SIG-M5 treated with dmso at 0.1 percent for 504 hours (cell line): ENCODE measurements at regions not wholly inside any gene's neighbourhood (a gene's known extent, or its start where the extent isn't known, plus 50 kb on each side); places are given as distances from the start of the nearest gene placed in this dataset.

ENCODE experiments used
- DNase-seq: peaks from one replicate; lab custom pipeline; 2025; ENCODE audit not compliant: unreplicated experiment; lab: John Stamatoyannopoulos, UW

DNA sequence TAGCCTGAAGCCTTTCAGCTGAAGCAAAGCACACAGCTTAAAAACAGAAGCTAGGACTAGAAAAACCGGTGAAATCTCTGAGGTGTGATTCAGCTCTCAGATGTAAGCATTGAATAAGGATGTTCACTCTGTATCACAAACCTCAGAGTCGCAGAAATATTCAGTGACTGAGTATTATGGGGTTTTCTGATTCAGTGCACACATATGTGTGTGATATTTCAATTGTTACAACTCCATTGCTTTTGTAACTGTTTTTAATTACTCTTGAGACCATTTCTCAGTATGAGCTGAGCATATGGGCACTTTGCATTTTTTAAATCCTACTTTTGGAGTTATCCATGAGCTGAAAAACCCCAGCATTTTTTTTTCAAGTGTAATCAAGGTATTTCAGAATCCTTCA, 868.8 kb downstream of the NTRK3 start:
- DNase-seq = no peak

DNA sequence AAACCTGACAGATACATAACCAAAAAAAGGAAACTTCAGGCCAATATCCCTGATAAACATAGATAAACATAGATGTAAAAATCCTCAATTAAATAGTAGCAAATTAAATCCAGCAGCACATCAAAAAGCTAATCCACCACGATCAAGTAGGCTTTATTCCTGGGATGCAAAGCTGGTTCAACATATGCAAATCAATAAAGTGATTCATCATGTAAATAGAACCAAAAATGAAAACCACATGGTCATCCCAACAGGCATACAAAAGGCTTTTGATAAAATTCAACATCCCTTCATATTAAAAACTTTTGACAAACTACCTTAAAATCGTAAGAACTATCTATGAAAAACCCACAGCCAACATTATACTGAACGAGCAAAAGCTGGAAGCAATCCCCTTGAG, 882.2 kb downstream of the NTRK3 start:
- no peak for DNase-seq

DNA sequence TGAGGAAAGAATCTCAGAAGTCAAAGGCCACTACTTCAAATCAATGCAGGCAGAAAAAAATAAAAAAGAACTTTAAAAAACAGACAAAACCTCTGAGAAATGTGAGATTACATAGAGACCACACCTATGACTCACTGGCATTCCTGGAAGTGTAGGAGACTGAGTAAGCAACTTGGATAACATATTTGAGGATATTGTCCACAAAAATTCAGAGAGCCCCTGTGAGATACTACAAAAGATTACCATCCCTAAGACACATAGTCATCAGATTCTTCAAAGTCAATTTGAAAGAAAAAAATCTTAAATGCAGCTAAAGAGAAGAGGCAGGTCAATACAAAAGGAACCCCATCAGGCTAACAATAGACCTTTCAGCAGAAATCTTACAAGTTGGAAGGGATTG, 887.3 kb downstream of the NTRK3 start:
- no peak for DNase-seq

DNA sequence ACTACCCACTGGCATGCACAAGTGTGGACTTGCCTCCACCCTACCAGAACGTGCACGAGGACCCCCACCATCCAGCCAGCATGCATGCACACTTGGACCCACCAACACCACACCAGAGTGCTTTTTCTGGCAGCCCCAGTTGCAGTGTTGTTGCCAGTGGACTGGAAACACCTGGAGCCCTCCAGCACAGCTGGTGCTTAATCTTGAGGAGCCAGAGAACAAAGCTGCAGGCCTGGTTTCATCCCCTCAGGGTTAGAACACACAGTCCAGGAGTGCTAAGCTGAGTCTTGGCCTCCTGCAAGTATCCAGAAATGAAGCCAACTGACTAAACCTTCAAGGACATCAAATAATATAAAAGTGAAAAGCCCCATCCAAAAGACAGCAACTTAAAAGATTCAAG, 888.0 kb downstream of the NTRK3 start:
- DNase-seq = no peak

DNA sequence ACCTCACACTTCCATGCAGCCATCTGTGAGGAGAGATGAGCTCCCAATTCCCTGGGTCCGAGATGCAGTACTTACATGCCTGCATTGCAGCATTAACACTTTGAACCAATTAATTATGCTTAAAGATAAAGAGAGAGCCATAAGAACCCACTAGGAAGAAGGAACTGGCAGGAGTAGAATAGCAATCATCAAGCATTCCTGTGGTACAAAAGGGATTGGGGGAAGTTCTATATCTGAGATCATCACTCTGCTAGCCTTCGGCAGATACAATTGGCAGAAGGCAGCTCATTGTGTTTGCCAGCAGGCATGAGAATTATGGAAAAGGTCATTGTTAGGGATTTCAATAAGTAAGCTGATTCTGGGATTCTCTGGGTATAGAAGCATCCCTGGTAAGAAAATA, 891.4 kb downstream of the NTRK3 start:
- no peak for DNase-seq

DNA sequence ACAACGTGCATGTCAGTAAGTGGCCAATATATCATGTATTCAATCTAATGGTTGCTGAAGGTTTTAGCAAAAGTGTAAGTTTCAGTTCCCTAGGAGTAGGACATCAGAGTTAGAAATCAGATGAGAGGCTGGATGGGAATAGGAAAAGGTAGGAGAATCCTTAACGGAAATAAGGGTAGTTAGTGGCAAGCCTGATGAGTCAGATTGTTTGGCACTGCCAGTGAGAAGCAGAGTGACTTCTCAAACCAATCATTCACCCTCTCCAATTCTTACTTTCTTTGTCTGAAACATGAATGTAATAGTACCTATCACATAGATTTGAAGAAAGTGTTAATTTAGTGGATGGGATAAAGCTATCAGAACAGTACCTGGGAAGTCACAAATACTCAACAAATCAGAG, 894.0 kb downstream of the NTRK3 start:
- DNase-seq = no peak

DNA sequence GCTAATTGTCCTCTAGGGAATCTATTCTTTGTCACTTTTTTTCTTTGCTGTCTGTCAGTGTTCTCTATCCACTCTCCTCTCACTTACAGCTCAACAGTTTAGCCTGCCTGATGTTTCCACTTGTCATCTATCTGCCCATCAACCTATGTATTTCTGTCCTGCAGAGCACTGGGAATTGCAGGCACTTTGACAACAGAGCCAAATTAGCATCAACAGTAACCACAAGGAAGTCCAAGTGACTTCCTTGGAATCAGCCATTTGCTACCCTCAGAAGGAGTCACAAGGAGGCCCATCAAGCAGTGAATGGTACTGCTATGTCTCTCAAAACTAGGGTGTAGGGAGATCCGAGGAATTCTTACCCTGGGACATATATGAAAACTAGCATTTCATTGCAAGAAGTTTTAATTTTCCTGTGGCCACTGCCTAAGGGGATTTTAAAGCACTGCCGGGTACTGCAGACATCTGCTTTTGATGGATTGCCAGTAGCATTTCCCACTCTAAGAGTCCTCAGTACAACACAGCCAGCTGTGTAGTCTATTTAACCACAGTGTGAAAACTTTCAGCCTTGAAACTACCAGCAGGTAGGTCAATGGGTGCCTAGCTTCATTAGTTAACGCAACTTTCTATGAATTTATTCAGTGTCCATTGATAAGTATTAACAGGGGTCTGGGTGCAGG, 898.8 kb downstream of the NTRK3 start:
- no peak for DNase-seq

DNA sequence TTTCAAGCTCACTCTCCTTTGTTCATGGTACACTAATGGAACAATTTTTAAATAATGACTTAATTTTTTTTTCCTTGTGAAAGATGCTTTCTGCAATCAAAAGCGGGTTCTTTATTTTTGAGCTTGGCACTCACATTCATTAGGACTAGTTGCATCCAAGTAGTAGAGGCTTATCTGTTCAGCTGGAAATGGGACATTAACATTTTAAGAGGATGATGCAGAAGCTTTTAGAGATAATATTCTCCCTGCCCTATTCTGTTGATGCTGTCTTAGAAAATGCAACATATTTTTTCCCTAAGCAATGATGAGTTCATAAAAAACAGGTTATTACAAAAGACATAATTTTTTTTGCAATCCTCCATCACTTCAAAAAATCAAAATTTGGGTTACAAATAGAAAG, 900.6 kb downstream of the NTRK3 start:
- no peak for DNase-seq

DNA sequence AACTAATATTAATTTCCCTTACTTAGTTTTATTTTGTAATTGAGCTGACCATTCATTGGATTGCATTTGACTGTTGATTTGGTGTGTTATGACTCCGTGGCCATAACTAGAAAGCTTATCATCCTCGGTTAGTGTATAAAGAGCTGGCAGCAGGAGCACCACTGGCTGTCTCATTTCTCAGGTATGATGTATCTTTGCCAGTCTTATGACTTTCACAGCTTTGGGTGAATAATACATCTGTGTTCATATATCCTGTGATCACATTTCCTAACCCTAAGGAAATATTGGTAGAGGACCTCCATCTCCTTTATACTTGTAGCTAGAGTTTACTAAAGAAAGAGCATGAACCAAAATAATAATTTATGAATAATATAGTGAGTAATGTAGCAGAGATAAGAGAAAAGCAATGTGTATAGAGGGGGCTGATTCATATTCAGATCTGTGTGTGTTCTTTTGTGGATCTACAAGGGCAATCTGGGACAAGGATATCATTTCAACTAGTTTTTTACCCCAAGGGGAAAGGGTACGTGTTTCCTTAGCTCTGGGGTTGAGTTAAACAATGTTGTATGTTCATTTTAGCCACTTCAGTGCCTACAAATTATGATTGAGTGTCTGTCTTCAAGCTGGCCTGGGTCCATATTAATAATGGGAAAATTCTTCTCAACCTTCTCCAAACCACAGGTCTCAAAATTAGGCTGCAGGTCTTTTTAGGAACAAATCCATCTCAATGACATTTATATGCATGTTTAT, 901.7 kb downstream of the NTRK3 start:
- no peak for DNase-seq

DNA sequence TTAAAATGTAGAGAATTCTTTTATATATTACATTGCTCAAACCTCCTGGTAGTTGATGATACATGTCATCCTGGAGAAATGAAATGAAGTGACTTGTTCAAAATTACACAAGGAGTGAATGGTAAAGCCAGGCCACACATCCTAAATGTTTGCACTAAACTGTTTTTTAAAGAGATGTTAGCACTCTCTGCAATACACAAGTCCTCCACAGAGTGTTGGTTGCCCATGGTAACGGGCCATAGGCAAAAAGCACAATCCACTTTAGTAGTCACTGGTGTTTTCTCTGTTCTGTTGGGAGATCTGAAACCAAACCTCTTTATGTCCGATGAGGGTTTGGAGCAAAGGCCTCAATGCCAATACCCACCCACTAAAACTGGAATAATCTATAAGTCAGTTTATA, 907.4 kb downstream of the NTRK3 start:
- no peak for DNase-seq

DNA sequence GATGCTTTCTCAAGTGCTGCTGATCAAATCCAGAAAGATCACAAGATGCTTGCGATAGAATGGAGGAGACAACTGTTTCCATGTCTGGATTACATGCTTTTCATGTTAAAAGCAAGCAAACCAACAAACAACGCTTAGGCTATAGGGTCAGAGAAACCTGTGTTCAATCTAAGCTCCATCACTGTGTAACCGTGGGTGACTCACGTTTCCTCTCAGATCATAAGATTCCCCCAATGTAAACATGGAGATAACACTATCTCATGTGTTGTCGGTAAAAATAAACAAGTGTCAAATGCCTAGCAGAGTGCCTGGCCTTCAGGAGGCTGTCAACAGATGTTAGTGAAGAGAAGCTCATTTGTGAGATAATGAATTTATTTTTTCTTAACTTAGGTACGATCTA, 907.8 kb downstream of the NTRK3 start:
- no peak for DNase-seq

DNA sequence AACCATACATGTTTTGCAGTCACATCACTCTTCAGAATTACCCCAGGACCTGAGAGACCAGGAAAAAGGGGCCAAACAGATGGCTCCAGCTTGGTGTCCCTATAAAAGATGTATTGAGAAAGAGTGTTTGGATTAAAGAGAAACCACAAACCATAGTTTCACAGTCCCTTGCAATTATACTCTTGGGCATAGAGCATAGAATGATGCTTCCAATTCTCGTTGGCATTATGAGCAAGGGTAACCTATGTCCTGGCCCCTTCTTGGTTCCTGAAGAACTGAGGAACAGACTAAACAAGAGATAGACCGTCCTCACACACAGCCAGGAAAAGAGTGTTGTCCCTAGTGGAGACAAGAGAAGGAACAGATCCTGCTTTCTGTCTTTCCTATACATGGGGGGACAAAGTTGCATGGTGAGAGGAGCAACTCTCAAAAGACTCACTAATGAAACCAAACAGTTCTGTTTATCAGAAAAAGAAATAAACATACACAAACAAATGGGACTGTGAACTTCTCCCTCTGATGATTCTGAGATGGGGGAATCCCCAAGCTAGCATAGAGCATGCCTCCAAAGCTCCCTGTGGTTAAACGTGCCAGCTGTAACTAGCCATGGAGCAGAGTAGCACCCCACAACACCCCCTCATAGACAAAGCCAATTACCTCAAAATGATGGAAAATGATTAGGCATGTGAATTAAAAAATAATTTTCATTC, 908.6 kb downstream of the NTRK3 start:
- no peak for DNase-seq

DNA sequence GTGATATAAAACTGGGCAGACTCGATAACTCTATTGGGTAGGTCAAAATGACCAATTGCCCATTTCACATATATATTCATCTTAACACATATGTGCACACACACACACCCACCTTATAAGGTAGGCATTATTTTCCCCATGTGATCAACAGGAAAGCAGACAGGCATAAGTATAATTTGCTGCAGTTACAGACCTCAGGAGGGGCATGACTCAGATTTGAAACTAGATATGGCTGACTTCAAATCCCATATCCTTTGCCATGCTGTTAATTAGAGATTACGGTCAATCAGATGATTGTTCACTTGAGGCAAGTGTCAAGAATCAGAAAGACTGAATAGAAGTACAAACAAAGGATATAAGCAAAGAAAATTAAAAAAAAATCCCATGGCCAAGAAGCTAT, 910.6 kb downstream of the NTRK3 start:
- no peak for DNase-seq

DNA sequence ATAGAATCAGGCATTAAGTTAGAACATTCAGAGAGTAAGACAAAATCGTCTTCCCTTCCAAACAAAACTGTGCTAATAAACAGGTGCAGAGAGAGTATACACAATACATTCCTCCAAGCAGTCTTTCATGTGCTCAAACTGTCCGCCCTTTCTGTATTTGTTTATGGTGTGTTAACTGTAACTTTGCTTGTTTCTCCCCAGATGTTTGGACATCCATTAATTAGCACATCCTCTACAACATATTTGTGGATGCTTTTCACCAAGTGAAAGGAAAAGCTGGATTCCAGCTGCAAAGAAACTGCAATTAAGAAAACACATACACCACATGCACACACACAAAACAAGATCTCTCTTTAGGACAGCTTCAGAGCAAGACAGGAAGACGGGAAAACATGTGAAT, 912.6 kb downstream of the NTRK3 start:
- no peak for DNase-seq

DNA sequence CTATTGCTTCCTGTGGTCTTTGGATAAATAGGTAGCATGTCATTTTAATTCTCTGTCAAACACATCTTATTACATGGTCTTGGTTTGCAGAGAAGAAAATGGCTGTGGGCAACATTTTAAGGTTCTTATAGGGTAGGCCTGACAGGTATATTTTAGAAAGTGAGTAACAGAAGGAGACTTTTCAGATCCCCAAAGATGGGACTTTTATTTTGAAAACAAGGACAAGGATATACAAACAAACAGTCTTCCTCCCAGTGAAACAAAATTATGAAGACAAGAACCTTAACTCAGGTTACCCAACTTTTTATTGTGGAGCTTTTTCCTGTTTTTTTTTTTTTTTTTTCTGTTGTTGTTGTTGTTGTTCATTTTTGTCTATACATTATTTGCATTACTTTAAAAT, 916.2 kb downstream of the NTRK3 start:
- no peak for DNase-seq

DNA sequence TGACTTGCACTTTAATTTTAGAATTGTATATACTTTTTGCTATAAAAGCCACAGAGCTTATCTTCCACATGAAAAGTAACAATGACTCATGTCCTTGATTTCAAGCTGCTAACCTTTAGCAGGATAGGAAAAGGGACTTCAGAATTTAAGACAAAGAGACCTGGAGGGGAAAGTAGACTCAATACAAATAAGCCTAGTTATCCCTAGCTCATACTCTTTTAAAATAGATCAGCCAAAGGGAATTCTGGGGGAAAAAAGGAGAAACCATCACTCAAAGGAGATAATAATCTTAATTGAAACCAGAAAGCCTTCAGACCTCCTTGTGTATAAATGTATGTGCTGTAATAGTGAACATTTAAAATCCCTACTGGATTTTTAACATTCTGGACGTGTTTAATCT, 930.3 kb downstream of the NTRK3 start:
- no peak for DNase-seq

DNA sequence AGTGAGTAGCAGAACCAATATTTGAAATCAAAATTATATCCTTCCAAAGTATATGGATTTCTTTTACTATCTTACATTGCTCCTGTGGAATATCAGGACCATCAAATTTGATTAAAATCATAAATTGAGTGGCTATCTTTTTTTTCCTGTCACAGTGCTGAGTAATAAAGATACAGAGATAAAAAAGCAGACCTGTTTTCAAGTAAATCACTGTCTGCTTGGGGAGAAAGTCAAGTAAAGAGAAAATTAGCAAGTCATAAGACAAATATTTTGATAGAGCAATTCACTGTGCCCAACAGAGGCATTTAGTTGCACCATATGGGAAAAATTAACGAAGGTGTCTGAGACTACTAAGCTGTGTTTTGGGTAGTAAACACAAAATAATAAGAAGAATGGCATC, 933.7 kb downstream of the NTRK3 start:
- DNase-seq = no peak

DNA sequence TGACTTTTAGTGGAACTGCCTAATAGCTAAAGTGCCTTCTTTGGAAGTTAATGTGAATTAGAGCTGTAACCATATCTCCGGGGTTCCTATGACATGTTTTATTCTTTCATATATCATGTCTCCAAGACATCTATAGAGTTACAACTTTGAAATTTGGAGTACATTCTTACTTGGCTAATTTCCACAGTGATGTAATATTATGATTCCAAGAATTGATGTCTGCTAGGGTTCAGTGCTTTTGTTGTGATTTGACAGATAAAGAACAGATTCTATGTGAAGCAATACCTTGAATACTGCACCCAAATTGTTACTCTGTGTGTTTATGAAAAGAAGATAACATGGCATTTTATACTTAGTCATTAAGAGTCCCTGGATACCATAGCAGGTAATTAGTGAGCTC, 934.3 kb downstream of the NTRK3 start:
- no peak for DNase-seq

DNA sequence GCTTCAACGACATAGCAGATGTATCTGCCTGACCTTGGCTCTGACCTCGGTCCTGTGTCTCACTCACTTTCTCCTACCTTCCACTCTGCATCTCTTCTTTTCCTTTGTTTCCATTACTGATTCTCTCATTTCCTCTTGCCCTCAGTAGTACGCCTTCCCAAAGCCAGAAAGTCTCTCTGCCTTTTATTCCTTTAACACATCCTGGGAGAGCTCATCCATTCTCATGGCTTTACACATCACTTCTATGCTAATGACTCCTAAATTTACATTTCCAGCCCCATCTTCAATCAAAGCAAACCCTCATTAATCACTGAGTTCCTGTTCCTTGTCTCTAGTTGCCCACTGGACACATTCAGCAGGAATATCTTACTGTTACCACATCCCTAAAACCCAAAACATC, 938.6 kb downstream of the NTRK3 start:
- no peak for DNase-seq

DNA sequence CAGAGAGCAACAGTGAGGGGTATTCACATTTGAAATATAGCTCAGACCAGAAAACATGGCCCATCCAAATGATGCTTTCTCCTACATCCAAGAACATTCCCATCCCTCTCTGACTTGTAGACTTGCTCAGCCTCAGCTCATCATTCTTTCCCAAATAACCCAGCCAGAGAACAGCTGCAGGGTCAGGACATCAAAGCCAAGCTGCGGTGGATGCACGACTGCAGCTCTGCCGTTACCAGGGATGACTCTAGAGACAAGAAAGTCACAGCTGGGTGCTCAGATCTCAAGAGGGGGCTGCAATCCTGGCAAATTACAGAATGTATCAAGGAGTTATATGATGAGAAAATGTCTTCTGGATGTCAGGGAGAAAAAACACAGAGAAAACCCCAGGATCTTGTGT, 944.3 kb downstream of the NTRK3 start:
- DNase-seq = no peak

DNA sequence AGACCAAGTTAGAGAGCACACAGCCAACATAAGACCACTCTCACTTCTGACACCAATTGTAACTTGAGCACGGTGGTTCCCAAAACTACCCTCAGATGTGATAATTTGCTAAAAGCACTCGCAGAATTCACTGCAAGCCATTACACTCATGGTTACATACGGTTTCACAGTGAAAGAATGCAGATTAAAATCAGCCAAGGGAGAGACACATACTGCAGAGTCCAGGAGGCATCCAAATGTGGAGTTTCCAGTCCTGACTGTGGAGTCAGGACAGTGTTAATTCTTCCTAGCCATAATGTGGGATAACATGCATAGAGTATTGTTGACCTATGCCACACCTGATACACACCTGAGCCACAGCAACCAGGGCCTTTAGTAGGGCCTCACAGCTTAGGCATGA, 956.4 kb downstream of the NTRK3 start:
- DNase-seq = no peak

DNA sequence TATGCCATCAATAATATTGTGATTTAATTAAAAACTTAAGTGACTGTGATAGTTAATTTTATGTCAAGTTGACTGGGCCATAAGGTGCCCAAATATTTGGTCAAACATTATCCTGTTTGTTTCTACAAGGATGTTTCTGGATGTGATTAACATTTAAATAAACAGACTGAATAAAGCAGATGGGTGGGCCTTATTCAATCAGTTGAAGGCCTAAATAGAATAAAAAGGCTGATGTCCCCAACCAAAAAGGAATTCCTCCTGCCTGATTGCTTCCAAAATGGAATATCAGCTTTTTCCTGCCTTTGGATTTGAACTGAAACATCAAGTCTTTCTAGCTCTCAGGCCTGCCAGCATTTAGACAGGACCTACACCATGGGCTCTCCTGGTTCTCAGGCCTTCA, 961.7 kb downstream of the NTRK3 start:
- DNase-seq = no peak
